Upper lobe of left lung (tissue), 4 donors: ENCODE measurements at regions not wholly inside any gene's neighbourhood (a gene's known extent, or its start where the extent isn't known, plus 50 kb on each side); places are given as distances from the start of the nearest gene placed in this dataset.

ENCODE experiments used
- CTCF ChIP-seq, 6 experiments: fragments of 450-650 bp in 4 of 6; fragments of 200-600 bp in 2 of 6; sonication (generic) in 2 of 6; IDR thresholded peaks; one replicate each; pipeline ENCODE4 v1.5.1; 2016 to 2019; ENCODE audit warnings: antibody characterized with exemption in 6 of 6
- POLR2AphosphoS5 ChIP-seq, 2 donors: sonication (generic); formaldehyde crosslinking; IDR thresholded peaks; one replicate each; pipeline ENCODE4 v1.5.1; 2017; ENCODE audit warnings: antibody characterized with exemption in 2 of 2

- no peak for TF ChIP-seq CTCF (IDR thresholded peaks at IDR 0.05)
- TF ChIP-seq POLR2AphosphoS5 (IDR thresholded peaks at IDR 0.05), result no peak
Measured at GRCh38 chr6:94548201-94548600, 1029.1 kb upstream of the MANEA start.
